Natural killer cell treated with Interleukin-12 subunit alpha and Interleukin-12 subunit beta and Interleukin-15 and Interleukin-18, amount 100 ng/mL, for 72 hours (primary cell): ENCODE measurements at regions not wholly inside any gene's neighbourhood (a gene's known extent, or its start where the extent isn't known, plus 50 kb on each side); places are given as distances from the start of the nearest gene placed in this dataset.

ENCODE experiments used
- ATAC-seq, 2 donors: fragments of 150-1000 bp; cut with Tn5 transposase in 1 of 2; sonication (Bioruptor Pico), chemical (Tn5 transposase) in 1 of 2; 2 replicates each; pipeline ENCODE4 v1.10.0; 2021
- DNase-seq: peaks from one replicate; pipeline ENCODE4 v3.0.0; 2022; ENCODE audit warnings: low spot score
- H3K27ac Mint-ChIP-seq, 2 donors: 1 replicate in 1 of 2; 2 replicates in 1 of 2; pipeline ENCODE4 v1.8.0; 2022; ENCODE audit warnings: mixed read lengths in 2 of 2, mild to moderate bottlenecking in 1 of 2, moderate library complexity in 1 of 2
- H3K27me3 Mint-ChIP-seq, 2 donors: 1 replicate in 1 of 2; 2 replicates in 1 of 2; pipeline ENCODE4 v1.8.0; 2022; ENCODE audit warnings: mixed read lengths in 2 of 2
- H3K36me3 Mint-ChIP-seq: one replicate; pipeline ENCODE4 v1.8.0; 2022; ENCODE audit warnings: mixed read lengths
- H3K4me1 Mint-ChIP-seq, 2 donors: 1 replicate in 1 of 2; 2 replicates in 1 of 2; pipeline ENCODE4 v1.8.0; 2022; ENCODE audit warnings: low read depth in 2 of 2, mixed read lengths in 2 of 2, mild to moderate bottlenecking in 1 of 2
- H3K4me3 Mint-ChIP-seq: one replicate; pipeline ENCODE4 v1.8.0; 2022; ENCODE audit warnings: mixed read lengths
- H3K9me3 Mint-ChIP-seq: 2 replicates; pipeline ENCODE4 v1.8.0; 2022; ENCODE audit warnings: mixed read lengths

DNA sequence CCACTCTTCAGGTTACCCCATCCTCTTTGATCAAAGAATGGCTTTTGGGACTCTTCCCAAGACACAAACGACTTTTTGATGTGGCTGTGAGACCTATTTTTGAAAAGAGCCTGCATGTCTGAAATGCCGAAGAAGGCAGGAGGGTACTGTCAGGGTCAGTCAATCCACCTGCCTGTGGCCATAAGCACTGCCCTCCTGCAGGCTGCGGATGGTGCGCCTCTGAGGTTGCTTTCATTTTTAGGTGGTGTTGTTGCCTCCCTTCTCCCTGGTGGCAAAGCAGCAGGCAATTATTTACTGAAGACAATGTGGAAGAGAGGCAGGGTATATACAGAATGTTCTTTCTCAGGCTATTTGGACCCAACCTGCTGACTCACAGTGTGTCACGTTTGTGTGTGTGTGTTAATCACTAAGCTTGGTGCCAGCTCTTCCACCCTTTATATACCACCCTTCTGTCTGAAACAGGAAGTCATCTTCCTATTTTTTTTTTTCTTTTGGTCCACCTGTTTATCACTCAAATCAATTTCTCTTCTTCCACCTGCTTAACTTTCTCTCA, 1421.2 kb upstream of the CELF2 start:
- no peak for DNase-seq
- Mint-ChIP-seq H3K9me3 (peaks cover 5% of the 10 kb centered on the region), H3K4me3 (no peak overlapping the region), H3K36me3 (no peaks in the 10 kb centered on the region), H3K4me1 (peaks cover 0 to 4% of the 10 kb centered on the region in 2 donors), H3K27ac (no peak overlapping the region), H3K27me3 (no peaks in the 10 kb centered on the region)
- ATAC-seq = no peak

DNA sequence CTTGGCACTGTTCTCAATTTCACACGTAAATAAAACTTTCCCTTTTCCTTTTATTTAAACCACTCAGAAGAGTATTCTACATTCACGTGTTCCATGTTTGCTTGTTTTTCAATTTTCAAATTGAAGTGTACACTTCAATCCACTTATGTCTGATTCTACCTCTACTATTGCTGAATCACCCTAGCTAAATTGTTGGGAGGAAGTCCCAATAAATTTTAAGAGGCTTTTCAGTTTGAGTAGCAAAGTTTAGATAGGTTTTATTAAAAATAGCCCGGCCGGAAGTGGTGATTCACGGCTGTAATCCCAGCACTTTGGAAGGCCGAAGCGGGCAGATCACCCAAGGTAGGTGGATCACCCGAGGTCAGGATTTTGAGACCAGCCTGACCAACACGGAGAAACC, 1414.7 kb upstream of the CELF2 start:
- no peaks in the 10 kb centered on the region for H3K27me3 Mint-ChIP-seq
- H3K9me3 Mint-ChIP-seq = no peaks in the 10 kb centered on the region
- no peak overlapping the region for H3K4me3 Mint-ChIP-seq
- H3K27ac Mint-ChIP-seq = no peak overlapping the region
- DNase-seq (no peak), ATAC-seq (no peak)
- H3K36me3 Mint-ChIP-seq = no peaks in the 10 kb centered on the region
- no peaks in the 10 kb centered on the region for H3K4me1 Mint-ChIP-seq

GRCh38 chr10:9603972-9604371, 1413.7 kb upstream of the CELF2 start:
- Mint-ChIP-seq H3K27me3 (no peaks in the 10 kb centered on the region), H3K4me1 (no peaks in the 10 kb centered on the region), H3K27ac (no peak overlapping the region), H3K4me3 (no peak overlapping the region), H3K36me3 (no peaks in the 10 kb centered on the region), H3K9me3 (no peaks in the 10 kb centered on the region)
- DNase-seq (no peak), ATAC-seq (no peak)

GRCh38 chr10:9605231-9605630, 1412.4 kb upstream of the CELF2 start:
- Mint-ChIP-seq H3K27me3 (no peaks in the 10 kb centered on the region), H3K9me3 (no peaks in the 10 kb centered on the region), H3K4me1 (no peaks in the 10 kb centered on the region), H3K27ac (no peak overlapping the region), H3K36me3 (no peaks in the 10 kb centered on the region), H3K4me3 (no peak overlapping the region)
- DNase-seq (no peak), ATAC-seq (no peak)

DNA sequence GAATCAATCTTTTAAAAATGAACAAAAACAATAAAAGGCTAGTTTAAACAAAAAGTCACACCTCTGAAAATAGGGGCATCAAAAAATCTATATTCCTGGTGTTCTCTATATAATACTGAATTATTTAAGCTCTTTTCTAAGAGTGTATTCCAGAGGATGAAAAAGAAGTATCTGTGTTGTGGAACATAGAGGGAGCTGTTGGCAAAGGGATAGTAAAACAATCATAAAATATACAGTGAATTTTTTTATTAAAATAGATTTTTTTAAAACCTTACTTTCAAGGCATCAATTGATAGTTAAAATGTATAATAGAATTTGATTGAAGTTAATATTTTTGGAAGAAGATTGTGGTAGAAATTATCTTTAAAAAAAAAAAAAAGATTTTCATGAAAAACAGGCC, 1409.1 kb upstream of the CELF2 start:
- Mint-ChIP-seq H3K4me3 (no peak overlapping the region), H3K27ac (no peak overlapping the region), H3K36me3 (no peaks in the 10 kb centered on the region), H3K9me3 (no peaks in the 10 kb centered on the region), H3K27me3 (no peaks in the 10 kb centered on the region), H3K4me1 (no peaks in the 10 kb centered on the region)
- DNase-seq = no peak
- ATAC-seq = no peak

DNA sequence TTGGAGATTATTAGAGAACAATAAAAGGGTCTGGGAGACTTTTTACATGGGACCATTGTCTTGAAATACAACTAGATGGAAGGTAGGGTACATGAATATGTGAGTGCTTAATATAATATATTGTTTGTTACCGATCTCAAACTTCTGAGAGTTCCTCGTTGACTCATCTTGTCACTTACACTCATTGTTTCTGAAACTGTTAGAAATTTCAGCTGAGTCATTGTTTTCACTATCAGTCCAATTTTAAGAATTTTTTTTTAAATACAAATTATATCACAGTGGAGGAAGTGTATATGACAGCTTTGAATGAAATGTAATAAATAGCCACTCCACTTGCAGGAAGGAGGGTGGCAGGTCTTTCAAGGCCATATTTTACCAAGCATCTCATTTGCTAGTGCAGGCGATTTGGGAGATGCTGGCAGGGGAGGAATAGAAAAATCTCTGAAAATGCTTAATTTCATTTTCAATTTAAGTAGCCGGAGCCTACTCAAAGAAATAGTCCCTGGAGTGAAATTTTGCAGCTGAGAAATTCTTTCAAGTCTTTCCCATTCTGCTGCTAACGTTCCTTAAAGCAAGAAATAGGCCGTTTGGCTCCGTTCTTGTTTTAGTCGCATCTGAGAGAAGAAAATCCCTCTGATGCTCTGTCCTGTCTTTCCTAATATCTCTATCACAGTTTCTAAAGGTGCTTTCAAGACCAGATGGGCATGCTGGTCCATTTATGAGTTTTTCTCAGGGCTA, 1404.2 kb upstream of the CELF2 start:
- H3K27ac Mint-ChIP-seq = no peak overlapping the region
- ATAC-seq (no peak), DNase-seq (no peak)
- H3K27me3 Mint-ChIP-seq = no peaks in the 10 kb centered on the region
- H3K36me3 Mint-ChIP-seq = no peaks in the 10 kb centered on the region
- H3K9me3 Mint-ChIP-seq = peaks cover 6% of the 10 kb centered on the region
- no peaks in the 10 kb centered on the region for H3K4me1 Mint-ChIP-seq
- H3K4me3 Mint-ChIP-seq = no peak overlapping the region

DNA sequence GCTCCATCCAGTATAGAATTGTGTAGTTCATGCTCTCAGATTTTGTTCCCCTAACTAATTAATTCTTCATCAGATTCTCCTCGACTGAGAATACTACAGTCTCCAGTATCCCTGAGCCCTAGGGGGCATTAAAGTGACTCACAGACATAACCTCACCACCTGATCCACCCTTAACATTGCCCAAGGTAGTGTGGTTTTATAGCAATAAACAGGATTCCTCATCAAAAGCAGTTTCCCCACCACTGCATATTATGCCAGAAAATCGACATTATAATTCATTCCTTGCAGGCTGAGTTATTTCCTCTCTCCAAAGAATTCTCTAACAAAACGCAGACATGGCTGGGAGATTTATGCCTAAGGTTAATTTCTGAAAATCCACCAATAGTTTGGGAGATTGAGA, 1402.5 kb upstream of the CELF2 start:
- ATAC-seq (no peak), DNase-seq (no peak)
- Mint-ChIP-seq H3K27me3 (no peaks in the 10 kb centered on the region), H3K27ac (no peak overlapping the region), H3K4me1 (no peaks in the 10 kb centered on the region), H3K36me3 (no peaks in the 10 kb centered on the region), H3K4me3 (no peak overlapping the region), H3K9me3 (peaks cover 9% of the 10 kb centered on the region)

GRCh38 chr10:9621216-9621615, 1396.5 kb upstream of the CELF2 start:
- H3K27me3 Mint-ChIP-seq = no peaks in the 10 kb centered on the region
- no peak for DNase-seq
- H3K27ac Mint-ChIP-seq = no peak overlapping the region
- peaks cover 8% of the 10 kb centered on the region for H3K9me3 Mint-ChIP-seq
- no peak overlapping the region for H3K4me3 Mint-ChIP-seq
- no peaks in the 10 kb centered on the region for H3K36me3 Mint-ChIP-seq
- H3K4me1 Mint-ChIP-seq = no peaks in the 10 kb centered on the region
- ATAC-seq = no peak

GRCh38 chr10:9625304-9625703, 1392.4 kb upstream of the CELF2 start:
- no peak overlapping the region for H3K4me3 Mint-ChIP-seq

DNA sequence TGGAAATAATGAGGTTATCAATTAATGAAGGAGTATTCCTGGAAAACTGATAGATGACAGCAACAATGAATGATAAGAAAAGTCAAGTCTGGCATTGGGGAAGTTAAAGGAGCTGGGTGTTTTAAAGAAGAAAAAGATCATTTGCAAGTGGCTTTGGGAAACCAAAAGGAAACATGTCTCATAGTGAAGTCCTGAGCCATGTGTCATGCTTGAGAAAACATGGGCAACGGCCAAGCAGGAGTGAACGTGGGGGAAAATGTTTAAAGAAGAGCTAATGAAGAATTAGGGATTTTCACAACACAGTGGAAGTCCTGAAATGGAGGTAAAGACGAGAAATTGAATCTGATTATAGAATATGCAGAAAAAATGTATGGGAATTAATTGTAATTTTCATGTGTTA, 1383.2 kb upstream of the CELF2 start:
- Mint-ChIP-seq H3K4me3 (no peak overlapping the region), H3K27ac (no peak overlapping the region), H3K4me1 (no peaks in the 10 kb centered on the region), H3K9me3 (peaks cover 3% of the 10 kb centered on the region), H3K27me3 (no peaks in the 10 kb centered on the region), H3K36me3 (no peaks in the 10 kb centered on the region)
- DNase-seq (no peak), ATAC-seq (no peak)

More at GRCh38 chr10:9625304-9625703, 1392.4 kb upstream of the CELF2 start:
- Mint-ChIP-seq H3K27ac (no peak overlapping the region), H3K4me1 (no peaks in the 10 kb centered on the region), H3K27me3 (no peaks in the 10 kb centered on the region), H3K9me3 (peaks cover 4% of the 10 kb centered on the region), H3K36me3 (no peaks in the 10 kb centered on the region)
- ATAC-seq (no peak), DNase-seq (no peak)

DNA sequence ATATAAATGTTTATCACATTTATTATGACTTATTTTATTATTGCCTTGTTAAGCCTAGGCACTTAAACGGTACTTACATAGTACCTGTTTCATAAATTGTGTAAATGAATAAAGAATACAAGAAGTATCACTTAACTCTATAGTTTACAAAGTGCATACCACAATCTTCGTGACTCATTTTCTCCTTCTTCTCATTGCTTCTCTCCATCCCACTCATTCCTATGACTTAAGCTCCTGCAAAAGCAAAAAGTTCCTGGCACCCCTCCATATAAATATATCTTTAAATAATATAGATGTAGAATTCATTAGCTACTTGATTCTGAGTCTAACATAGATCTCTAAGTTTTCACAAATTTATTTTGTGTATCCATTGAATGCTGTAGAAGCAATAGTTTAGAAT, 1382.0 kb upstream of the CELF2 start:
- Mint-ChIP-seq H3K4me1 (no peaks in the 10 kb centered on the region), H3K36me3 (no peaks in the 10 kb centered on the region), H3K27ac (no peak overlapping the region), H3K9me3 (peaks cover 3% of the 10 kb centered on the region), H3K27me3 (no peaks in the 10 kb centered on the region), H3K4me3 (no peak overlapping the region)
- DNase-seq (no peak), ATAC-seq (no peak)

DNA sequence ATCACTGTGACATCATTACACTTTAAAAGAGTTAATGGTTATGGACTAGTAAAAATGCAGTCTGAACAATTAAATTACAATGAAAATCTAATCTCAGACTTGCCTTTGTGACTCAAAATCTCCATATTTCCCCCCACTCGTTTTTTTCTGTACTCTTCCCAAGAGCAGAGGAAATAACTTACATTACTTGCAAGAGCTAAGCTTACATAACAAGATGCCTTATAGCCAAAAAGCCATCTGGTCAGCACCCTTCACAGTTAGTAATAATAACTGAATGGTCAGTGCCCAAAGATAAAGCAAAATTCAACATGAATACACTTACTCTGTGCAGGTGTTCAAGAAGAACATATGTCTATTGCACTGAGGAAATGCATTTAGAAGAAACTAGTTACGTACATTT, 1381.5 kb upstream of the CELF2 start:
- no peak overlapping the region for H3K27ac Mint-ChIP-seq
- no peak for ATAC-seq
- H3K4me1 Mint-ChIP-seq = no peaks in the 10 kb centered on the region
- H3K4me3 Mint-ChIP-seq = no peak overlapping the region
- peaks cover 3% of the 10 kb centered on the region for H3K9me3 Mint-ChIP-seq
- H3K36me3 Mint-ChIP-seq = no peaks in the 10 kb centered on the region
- DNase-seq = no peak
- no peaks in the 10 kb centered on the region for H3K27me3 Mint-ChIP-seq

DNA sequence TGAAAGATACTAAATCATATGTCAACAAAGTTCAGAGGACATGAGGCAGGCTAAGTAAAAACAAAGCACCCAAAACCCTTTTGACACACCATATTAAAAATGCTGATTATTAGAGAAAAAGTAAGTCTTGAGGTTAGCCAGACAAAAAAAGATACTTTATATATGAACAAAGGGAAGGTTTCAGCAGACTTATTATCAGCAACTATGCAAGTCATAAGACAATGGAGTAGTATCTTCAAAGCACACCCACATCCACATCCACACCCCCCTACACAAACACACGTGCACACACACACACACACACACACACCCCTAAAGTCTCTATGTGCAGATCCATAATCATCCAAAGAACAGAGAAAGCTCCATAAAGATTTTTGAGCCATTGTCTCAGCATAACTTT, 1373.9 kb upstream of the CELF2 start:
- DNase-seq (no peak), ATAC-seq (no peak)
- peaks cover 14% of the 10 kb centered on the region for H3K9me3 Mint-ChIP-seq
- no peak overlapping the region for H3K27ac Mint-ChIP-seq
- H3K36me3 Mint-ChIP-seq = peaks cover 6% of the 10 kb centered on the region
- no peak overlapping the region for H3K4me3 Mint-ChIP-seq
- H3K4me1 Mint-ChIP-seq = no peaks in the 10 kb centered on the region
- H3K27me3 Mint-ChIP-seq = no peaks in the 10 kb centered on the region

GRCh38 chr10:9645404-9645803, 1372.3 kb upstream of the CELF2 start:
- Mint-ChIP-seq H3K27ac (no peak overlapping the region), H3K4me1 (no peaks in the 10 kb centered on the region), H3K27me3 (no peaks in the 10 kb centered on the region), H3K9me3 (peaks cover 14% of the 10 kb centered on the region), H3K36me3 (peaks cover 6% of the 10 kb centered on the region), H3K4me3 (no peak overlapping the region)
- ATAC-seq = no peak
- DNase-seq = no peak
